Fibroblast of peridontal ligament (primary cell): ENCODE measurements at regions not wholly inside any gene's neighbourhood (a gene's known extent, or its start where the extent isn't known, plus 50 kb on each side); places are given as distances from the start of the nearest gene placed in this dataset.
"Not testable (repeated sequence)": the region's sequence is repeated elsewhere in the genome, so short reads cannot be mapped to it uniquely, and the experiment has no call there.

Source experiments
- DNase-seq: peaks from one replicate; pipeline ENCODE4 v3.0.0-alpha.2; 2010; ENCODE audit errors: extremely low read depth

- DNase-seq, result no peak
Measured at GRCh38 chr17:33941744-33942143, 313.3 kb upstream of the CCL2 start.

DNA sequence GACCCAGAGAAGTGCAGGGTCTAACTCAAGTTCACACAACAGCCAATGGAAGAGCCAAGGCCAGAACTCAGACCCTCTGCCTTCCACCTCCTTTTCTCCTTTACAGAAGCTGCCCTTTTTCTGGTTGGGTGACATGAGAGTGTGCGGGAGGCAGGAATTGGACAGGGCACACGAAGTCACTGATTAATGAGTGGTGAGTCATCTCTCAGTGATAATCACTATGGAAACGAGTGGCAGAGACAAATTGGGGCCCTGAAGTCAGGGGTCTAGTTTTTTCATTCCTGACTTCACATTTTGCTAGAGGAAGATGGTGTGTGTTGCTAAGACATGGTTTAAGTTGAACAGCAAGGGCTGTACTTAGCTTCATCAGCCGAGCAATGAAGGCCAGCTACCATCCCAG, 312.7 kb upstream of the CCL2 start:
- no peak for DNase-seq

DNA sequence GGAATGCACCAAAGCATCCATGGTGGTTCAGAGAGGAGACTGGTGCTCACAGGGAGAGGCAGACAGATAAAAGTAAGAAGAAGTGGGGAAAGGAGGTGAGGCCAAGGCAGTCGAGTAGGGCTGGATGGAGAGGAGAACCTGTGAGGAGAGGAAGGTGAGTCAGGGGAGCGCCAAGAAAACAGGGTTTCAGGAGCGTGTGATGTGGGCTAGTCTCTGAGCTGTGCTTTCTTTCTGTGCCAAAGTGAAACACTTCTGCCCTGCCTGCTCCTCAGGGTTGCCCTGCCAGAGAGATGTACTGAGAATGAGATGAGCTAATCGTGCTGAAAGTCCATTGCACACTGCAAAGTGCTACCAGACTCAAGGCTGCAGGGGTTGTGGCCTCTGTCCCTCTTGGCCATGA, 310.7 kb upstream of the CCL2 start:
- no peak for DNase-seq

DNA sequence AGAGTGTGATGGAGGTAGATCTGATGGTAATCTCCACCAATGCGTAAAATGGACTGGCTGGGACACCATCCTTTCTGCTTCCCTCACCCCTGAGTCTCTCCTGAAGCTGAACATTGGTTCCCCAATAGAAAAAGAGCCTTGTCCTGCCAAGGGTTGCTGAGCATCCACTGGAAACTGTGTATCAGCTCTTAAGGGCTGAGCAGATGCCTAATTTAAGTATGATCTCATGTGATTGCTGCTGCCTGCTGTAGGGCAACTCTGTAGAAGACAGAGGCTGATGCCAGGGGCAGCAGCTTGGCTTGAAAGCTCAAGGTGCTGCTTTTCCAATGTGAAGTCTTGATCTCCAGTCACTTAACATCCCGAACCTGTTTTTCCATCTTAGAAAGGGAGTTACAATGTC, 310.3 kb upstream of the CCL2 start:
- DNase-seq, result no peak

- no peak for DNase-seq
Measured at GRCh38 chr17:33945646-33946546, 309.2 kb upstream of the CCL2 start.

DNA sequence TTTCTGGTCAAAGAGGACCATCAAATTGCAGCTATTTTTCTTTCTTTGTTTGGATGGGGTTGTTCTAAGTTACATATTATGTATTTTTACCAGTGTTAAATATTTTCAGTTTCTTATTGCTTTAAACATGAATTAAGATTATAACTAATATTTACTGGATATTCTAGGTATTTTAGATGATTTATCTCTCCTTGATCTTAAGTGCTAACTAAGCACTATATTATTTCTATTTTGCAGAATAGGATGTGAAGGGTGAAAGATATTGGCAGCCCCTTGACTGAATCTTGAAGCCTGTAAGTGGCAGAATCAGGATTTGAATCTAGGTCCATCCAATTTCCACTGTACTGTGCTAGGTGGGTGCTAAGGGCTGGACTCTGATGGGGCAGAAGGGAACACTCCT, 307.3 kb upstream of the CCL2 start:
- DNase-seq, result no peak

DNA sequence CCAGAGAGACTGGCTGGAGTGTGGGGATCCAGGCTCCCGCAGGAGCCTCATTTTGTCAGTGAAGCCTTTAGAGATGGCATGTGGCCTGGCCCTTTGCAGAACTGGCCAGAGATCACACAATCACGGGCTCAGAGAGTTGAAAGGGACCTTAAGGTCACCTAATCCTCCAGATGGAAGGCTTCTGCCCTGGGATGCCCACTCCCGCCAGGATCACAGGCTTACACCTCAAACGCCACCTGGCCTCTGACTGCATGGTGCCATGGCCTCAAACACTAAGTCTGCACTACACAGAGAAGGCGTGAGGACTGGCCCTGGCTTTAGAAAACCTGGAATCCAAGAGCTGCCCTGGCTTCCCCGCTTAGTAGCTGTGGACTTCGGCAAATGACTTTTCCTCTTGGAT, 306.8 kb upstream of the CCL2 start:
- no peak for DNase-seq

DNA sequence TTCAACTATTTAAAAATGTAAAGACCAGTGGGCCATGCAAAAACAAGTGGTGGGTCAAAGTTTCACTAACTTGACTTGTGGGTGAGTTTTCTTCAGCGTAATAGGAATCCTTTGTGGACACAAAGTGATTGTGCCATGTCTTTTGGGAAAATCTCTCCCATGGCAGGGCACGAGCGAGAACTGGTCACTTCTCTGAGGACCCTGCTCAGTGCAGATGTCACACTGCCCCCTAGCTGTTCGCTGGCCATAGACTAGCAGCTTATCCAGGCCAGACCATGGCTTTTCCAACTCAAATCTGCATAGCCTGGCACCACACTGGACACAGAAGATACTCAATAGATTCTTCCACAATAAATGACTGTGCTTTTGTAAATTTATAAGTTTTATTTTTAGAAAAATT, 306.0 kb upstream of the CCL2 start:
- DNase-seq, result no peak

DNA sequence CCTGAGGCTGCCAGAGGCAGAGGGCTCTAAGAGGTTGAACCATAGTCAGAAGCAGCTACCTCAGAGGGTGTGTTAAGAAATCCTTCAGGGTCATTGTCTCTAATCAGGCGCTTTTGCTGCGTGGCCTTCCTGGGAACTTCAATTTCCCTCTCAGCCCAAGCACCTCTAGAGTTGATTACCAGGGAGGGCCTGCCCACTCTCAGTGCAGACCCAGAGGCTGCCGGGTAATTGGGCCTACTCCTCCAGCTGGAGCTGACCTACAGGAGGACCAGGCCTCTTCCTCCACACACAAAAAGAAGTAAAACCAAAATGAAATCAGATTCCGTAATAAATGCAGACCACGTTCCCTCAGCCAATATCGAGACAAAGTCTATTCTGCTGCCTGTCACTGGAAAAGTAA, 305.0 kb upstream of the CCL2 start:
- no peak for DNase-seq

DNA sequence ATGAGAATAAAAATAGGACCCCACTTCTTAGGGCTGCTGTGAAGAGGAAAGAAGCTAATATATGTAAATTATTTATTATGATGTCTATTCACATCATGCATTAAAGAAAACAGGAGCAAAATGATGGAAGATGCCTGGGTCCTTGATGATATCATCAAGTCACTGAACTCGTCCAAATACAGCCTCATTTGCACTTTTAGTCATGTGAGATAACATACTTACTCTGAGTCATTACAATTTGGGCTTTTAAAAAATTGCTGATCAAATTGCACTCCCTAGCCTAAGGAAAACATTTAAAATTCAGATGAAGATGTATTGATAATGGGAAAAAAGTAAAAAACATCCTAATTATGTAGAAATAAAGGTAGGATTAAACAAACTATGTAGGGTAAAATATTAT, 302.7 kb upstream of the CCL2 start:
- no peak for DNase-seq

- no peak for DNase-seq
Measured at GRCh38 chr17:33954597-33954996, 300.5 kb upstream of the CCL2 start.

DNA sequence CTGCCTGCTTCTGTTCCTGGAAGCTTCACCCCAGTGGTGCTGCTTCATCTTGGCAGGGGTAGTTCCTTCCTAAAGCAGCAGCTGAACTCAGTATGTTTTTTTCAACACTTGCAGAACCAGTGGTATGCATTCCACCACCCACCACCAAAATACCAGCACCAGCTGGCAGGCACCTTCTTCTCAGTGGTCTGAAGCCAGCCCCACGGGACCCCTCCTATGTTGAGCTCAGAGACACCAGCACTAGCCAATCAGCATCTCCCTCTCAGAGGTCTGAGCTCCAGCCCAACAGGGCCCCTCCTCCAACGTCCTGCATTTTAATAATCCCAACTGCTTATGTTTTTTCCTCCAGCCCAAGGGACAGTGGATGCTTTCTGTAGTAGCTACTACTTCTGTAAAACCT, 299.6 kb upstream of the CCL2 start:
- DNase-seq, result no peak

- not testable (repeated sequence) for DNase-seq
Measured at GRCh38 chr17:33959098-33959497, 296.0 kb upstream of the CCL2 start.

- no peak for DNase-seq
Measured at GRCh38 chr17:33962857-33963655, 292.0 kb upstream of the CCL2 start.

DNA sequence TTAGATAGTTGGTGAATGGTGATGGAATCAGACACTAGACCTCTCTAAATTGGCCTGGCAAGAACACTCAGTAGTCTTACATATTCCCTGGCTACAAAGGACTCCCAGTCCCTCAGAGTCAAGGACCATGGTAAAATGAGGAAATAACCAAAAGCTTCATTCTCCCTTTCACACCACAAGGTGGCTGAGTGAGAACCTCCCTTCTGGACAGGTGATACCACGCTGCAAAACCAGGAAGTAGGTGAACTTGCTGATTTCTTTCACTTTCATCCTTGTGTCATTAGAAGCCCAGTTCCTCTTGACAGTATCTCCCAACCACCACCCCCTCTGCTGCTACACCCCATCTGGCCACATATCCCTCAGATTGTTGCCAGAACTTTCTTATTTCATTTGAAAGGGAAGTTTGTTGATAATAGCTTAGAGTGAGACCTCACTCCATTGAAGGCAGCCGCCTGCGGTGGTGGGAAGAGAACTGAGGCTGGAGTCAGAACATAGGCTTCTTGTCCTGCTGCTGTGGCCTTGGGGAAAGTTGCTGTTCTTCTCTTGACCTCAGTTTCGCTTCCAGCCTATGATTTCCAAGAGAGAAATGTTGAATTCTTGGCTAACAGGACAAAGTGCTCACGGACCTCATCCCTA, 290.6 kb upstream of the CCL2 start:
- DNase-seq, result no peak

- DNase-seq, result no peak
Measured at GRCh38 chr17:33966410-33967059, 288.6 kb upstream of the CCL2 start.

DNA sequence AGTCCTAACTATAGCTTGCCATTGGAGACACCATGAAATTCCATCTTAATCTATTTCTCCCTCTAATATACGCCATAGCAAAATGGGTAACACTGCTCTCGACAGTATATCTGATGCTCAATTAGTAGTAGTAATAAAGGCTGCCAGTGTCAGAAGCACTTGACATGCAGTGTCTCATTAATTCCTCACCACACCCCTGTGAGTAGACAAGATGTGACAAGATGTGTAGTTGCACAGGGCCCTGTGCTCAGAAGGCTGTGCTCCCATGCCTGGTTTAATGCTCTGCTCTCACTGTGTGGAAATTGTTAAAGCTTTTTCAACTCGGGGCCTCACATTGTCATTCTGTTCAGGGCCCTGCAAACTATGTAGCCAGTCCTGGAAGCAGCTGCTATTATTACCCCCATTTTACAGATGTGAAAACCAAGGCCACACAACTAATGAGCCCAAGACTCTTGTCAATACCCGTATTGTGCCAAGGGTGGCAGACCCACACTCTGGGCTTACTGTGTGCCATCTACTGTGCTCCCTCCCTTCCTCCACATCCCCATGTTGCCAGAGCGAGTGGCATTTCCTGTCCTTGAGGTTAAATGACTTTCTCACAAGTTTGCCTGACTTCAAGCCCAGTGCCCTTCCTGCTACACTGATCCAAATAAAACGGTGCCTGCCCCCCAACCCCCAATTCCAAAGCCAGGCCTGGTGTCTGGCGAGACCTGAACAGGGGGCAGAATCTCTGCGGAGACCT, 287.3 kb upstream of the CCL2 start:
- no peak for DNase-seq

- DNase-seq, result no peak
Measured at GRCh38 chr17:33968350-33969044, 286.6 kb upstream of the CCL2 start.

- no peak for DNase-seq
Measured at GRCh38 chr17:33970279-33970678, 284.8 kb upstream of the CCL2 start.

- DNase-seq, result no peak
Measured at GRCh38 chr17:33972763-33973162, 282.3 kb upstream of the CCL2 start.

GRCh38 chr17:33973491-33973890, 281.6 kb upstream of the CCL2 start:
- no peak for DNase-seq
